Upper lobe of left lung (tissue), 4 donors: ENCODE measurements at regions not wholly inside any gene's neighbourhood (a gene's known extent, or its start where the extent isn't known, plus 50 kb on each side); places are given as distances from the start of the nearest gene placed in this dataset.

ENCODE experiments used
- CTCF ChIP-seq, 6 experiments: fragments of 450-650 bp in 4 of 6; fragments of 200-600 bp in 2 of 6; sonication (generic) in 2 of 6; IDR thresholded peaks; one replicate each; pipeline ENCODE4 v1.5.1; 2016 to 2019; ENCODE audit warnings: antibody characterized with exemption in 6 of 6
- POLR2A ChIP-seq, 4 donors: fragments of 450-650 bp; IDR thresholded peaks; one replicate each; pipeline ENCODE4 v1.5.1; 2016 to 2017; ENCODE audit warnings: antibody characterized with exemption in 4 of 4, mild to moderate bottlenecking in 2 of 4
- POLR2AphosphoS5 ChIP-seq, 2 donors: sonication (generic); formaldehyde crosslinking; IDR thresholded peaks; one replicate each; pipeline ENCODE4 v1.5.1; 2017; ENCODE audit warnings: antibody characterized with exemption in 2 of 2

DNA sequence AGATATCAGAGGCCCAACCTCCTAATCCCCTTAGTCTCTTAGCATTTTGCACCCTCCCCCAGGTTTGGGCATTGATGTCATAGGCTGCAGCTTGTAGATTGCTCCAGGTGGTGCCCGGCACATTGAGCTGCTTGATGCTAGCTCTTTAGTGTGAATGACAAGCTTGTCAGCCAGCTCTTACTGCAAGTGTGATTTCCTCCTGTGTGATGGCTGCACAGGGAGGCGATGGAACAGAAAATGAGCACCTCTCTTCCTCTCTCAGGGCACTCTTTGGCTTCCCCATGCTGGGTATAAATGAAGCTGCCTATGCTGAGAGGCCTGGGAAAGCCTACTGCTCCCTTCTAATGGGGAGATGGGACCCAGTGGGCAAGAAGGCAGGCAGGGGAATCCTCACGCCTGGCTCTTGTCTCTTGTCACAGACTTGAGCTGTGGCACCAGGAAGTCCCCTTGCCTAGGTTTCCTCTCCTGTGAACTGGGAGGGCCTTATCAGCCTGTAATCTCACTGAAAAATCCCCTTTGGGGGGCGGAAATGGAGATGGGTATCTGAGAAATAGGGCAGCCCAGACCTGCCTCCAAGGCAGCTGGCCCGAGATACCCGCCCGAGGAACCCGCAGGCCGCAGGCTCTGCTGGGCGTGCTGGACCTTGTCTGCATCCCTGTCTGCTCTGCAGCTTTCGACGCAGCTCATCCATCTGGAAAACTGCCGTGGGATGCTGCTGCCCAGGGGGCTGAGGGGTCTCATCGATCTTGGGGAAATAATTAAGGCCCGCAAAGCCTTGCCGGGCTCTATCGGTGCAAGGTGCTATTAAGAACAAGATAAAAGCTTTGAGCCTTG lies 163.5 kb upstream of the CXCR4 start:
- no peak for TF ChIP-seq POLR2A (IDR thresholded peaks at IDR 0.05)
- no peak for TF ChIP-seq CTCF (IDR thresholded peaks at IDR 0.05)
- TF ChIP-seq POLR2AphosphoS5 (IDR thresholded peaks at IDR 0.05), result no peak
